ENCODE measurements at regions not wholly inside any gene's neighbourhood (a gene's known extent, or its start where the extent isn't known, plus 50 kb on each side); places are given as distances from the start of the nearest gene placed in this dataset.

DNA sequence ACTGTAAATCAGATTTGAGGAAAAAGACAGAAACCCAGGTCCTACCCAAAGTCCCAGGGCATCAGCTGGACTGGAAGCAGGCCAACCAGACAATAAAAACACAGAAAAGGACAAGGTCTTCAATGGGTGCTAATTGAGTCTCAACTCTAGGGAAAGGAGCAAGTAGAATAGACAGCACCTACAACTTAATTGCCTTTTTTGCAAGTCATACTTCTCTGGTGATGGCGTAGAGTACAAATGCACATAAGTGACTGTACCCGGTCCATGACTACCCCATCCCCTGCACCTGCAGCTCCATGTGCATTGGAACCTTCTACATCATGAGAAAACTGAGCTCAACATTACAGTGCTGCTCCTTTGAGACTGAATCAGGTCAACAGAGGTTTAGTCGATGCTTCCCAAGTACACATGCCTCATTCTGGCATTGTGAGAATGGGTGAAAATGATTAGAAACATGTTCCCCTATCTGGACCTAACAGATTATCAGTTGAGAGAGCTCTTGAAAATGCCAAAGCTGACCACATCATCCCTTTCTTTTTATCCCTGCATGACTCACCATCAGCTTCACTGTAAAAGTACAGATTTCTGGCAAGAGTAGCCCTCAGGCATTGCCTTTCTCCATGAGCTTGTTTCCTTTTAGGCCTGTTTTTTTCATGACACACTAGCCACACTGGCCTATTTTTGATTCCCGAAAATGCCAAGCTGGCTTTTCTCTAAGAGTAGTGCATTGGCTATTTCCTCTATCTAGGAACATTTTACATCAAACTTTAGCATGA, 298.3 kb downstream of the HS3ST1 start:
- Histone ChIP-seq H3K9me3 (ENCODE audit: low read depth, low read length, poor library complexity, severe bottlenecking) (peaks cover 41% of the 10 kb centered on the region), H3K4me3 (ENCODE audit: low read depth, low read length, poor library complexity, severe bottlenecking) (no peak overlapping the region), H3K36me3 (ENCODE audit: insufficient read depth, low read length, poor library complexity, severe bottlenecking) (no peaks in the 10 kb centered on the region), H3K4me1 (ENCODE audit: insufficient read depth, low read length, poor library complexity, severe bottlenecking) (no peaks in the 10 kb centered on the region), H3K27ac (ENCODE audit: low read depth, low read length, poor library complexity, severe bottlenecking) (no peak overlapping the region), H3K27me3 (replicated peaks; ENCODE audit: insufficient read depth, low read depth, low read length, poor library complexity) (no peaks in the 10 kb centered on the region)
- intact Hi-C loops (cut with micrococcal nuclease; ENCODE audit: unreplicated experiment), result no loop called here
- CTCF ChIA-PET, result no interaction called here
- POLR2A ChIA-PET (ENCODE audit: low non-redundant PET), result no interaction called here
- TF ChIP-seq, protein P1, sequence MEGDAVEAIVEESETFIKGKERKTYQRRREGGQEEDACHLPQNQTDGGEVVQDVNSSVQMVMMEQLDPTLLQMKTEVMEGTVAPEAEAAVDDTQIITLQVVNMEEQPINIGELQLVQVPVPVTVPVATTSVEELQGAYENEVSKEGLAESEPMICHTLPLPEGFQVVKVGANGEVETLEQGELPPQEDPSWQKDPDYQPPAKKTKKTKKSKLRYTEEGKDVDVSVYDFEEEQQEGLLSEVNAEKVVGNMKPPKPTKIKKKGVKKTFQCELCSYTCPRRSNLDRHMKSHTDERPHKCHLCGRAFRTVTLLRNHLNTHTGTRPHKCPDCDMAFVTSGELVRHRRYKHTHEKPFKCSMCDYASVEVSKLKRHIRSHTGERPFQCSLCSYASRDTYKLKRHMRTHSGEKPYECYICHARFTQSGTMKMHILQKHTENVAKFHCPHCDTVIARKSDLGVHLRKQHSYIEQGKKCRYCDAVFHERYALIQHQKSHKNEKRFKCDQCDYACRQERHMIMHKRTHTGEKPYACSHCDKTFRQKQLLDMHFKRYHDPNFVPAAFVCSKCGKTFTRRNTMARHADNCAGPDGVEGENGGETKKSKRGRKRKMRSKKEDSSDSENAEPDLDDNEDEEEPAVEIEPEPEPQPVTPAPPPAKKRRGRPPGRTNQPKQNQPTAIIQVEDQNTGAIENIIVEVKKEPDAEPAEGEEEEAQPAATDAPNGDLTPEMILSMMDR (conservative IDR thresholded peaks at IDR 0.05; ENCODE audit: low read depth, low read length), result no peak
- TF ChIP-seq EZH2 (IDR thresholded peaks at IDR 0.05; ENCODE audit: borderline replicate concordance, low read depth, low read length, poor library complexity, severe bottlenecking), result no peak
- BruUV-seq (replicated peaks), result no TSS peak
- DNase-seq (ENCODE audit: low spot score), result no peak

DNA sequence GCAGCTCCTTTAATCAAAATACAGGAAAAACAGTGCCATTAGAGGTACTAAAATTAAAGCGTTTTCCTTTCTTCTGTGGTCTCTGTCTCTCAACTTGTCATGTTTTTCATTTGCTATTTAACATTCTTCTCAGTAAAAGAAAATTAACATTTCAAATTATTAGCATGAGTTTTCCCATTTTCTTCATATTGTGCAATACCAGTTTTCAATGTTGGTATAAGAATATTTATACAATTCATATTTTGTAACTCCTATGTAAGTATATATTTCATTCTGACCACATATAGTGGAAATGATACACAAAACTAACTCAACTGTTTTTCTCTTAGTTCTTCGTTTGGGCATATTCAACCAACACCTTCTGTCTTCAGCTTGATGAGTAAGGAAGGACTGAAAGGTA, 308.3 kb downstream of the HS3ST1 start:
- Histone ChIP-seq H3K4me3 (ENCODE audit: low read depth, low read length, poor library complexity, severe bottlenecking) (no peak overlapping the region), H3K36me3 (ENCODE audit: insufficient read depth, low read length, poor library complexity, severe bottlenecking) (no peaks in the 10 kb centered on the region), H3K9me3 (ENCODE audit: low read depth, low read length, poor library complexity, severe bottlenecking) (peaks cover 22% of the 10 kb centered on the region), H3K27me3 (replicated peaks; ENCODE audit: insufficient read depth, low read depth, low read length, poor library complexity) (no peaks in the 10 kb centered on the region), H3K4me1 (ENCODE audit: insufficient read depth, low read length, poor library complexity, severe bottlenecking) (no peaks in the 10 kb centered on the region), H3K27ac (ENCODE audit: low read depth, low read length, poor library complexity, severe bottlenecking) (no peak overlapping the region)
- DNase-seq (ENCODE audit: low spot score), result no peak
- intact Hi-C loops (cut with micrococcal nuclease; ENCODE audit: unreplicated experiment), result no loop called here
- CTCF ChIA-PET, result no interaction called here
- TF ChIP-seq EZH2 (IDR thresholded peaks at IDR 0.05; ENCODE audit: borderline replicate concordance, low read depth, low read length, poor library complexity, severe bottlenecking), result no peak
- POLR2A ChIA-PET (ENCODE audit: low non-redundant PET), result no interaction called here
- no TSS peak for BruUV-seq (replicated peaks)

DNA sequence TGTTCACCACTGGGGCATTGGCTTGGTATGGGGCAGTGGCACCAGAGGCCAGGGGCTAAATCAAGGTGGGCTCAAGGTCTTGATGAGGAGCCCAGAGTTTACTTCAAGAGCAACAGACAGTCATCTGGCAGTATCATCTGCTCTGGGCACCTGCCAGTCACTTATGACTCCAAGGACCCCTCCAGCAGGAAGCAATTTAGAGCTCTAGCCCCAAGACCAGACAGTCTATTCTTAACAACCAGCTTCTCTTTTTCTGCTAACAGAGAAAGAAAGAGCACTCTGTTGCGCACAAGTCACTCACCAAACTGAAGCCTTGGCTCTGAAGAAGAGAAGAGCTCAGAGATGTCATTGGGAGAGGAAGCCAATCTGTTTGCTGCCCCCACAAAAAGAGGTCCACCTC, 309.2 kb downstream of the HS3ST1 start:
- no peak for DNase-seq (ENCODE audit: low spot score)
- peaks cover 22% of the 10 kb centered on the region for H3K9me3 ChIP-seq (ENCODE audit: low read depth, low read length, poor library complexity, severe bottlenecking)
- TF ChIP-seq, protein P1 (conservative IDR thresholded peaks at IDR 0.05; ENCODE audit: low read depth, low read length), result no peak
- TF ChIP-seq EZH2 (IDR thresholded peaks at IDR 0.05; ENCODE audit: borderline replicate concordance, low read depth, low read length, poor library complexity, severe bottlenecking), result no peak
- intact Hi-C loops (cut with micrococcal nuclease; ENCODE audit: unreplicated experiment), result no loop called here
- BruUV-seq (replicated peaks), result no TSS peak
- H3K36me3 ChIP-seq (ENCODE audit: insufficient read depth, low read length, poor library complexity, severe bottlenecking), result no peaks in the 10 kb centered on the region
- no peak overlapping the region for H3K27ac ChIP-seq (ENCODE audit: low read depth, low read length, poor library complexity, severe bottlenecking)
- no peaks in the 10 kb centered on the region for H3K4me1 ChIP-seq (ENCODE audit: insufficient read depth, low read length, poor library complexity, severe bottlenecking)
- H3K27me3 ChIP-seq (replicated peaks; ENCODE audit: insufficient read depth, low read depth, low read length, poor library complexity), result no peaks in the 10 kb centered on the region
- no peak overlapping the region for H3K4me3 ChIP-seq (ENCODE audit: low read depth, low read length, poor library complexity, severe bottlenecking)
- ChIA-PET CTCF (no interaction called here), POLR2A (ENCODE audit: low non-redundant PET) (no interaction called here)

DNA sequence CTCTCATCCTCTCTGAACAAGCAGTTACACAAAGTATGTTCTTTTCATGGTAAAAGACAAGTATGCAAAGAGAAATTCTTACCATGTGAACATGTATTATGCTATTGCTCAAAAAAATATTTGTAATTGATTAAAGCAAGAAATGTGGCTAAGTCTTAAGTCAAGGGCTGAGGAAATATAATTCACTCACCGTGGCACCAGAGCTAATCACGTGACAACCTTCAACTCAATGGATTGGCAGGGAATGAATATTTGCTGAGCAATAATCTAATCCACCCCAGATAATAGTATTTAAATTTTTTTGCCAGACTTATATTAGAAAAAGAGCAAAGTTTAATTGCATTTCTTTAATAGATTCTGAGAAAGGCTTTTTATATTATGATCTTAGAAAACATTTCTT, 310.2 kb downstream of the HS3ST1 start:
- DNase-seq (ENCODE audit: low spot score), result no peak
- Histone ChIP-seq H3K27ac (ENCODE audit: low read depth, low read length, poor library complexity, severe bottlenecking) (no peak overlapping the region), H3K4me3 (ENCODE audit: low read depth, low read length, poor library complexity, severe bottlenecking) (no peak overlapping the region), H3K9me3 (ENCODE audit: low read depth, low read length, poor library complexity, severe bottlenecking) (peaks cover 15% of the 10 kb centered on the region), H3K36me3 (ENCODE audit: insufficient read depth, low read length, poor library complexity, severe bottlenecking) (no peaks in the 10 kb centered on the region), H3K4me1 (ENCODE audit: insufficient read depth, low read length, poor library complexity, severe bottlenecking) (no peaks in the 10 kb centered on the region), H3K27me3 (replicated peaks; ENCODE audit: insufficient read depth, low read depth, low read length, poor library complexity) (no peaks in the 10 kb centered on the region)
- ChIA-PET POLR2A (ENCODE audit: low non-redundant PET) (no interaction called here), CTCF (no interaction called here)
- intact Hi-C loops (cut with micrococcal nuclease; ENCODE audit: unreplicated experiment), result no loop called here
- no TSS peak for BruUV-seq (replicated peaks)
- TF ChIP-seq EZH2 (IDR thresholded peaks at IDR 0.05; ENCODE audit: borderline replicate concordance, low read depth, low read length, poor library complexity, severe bottlenecking), result no peak
- TF ChIP-seq, protein P1 (conservative IDR thresholded peaks at IDR 0.05; ENCODE audit: low read depth, low read length), result no peak

Measured in A673 (cell line).